Loucy (cell line): ENCODE measurements at regions not wholly inside any gene's neighbourhood (a gene's known extent, or its start where the extent isn't known, plus 50 kb on each side); places are given as distances from the start of the nearest gene placed in this dataset.

Experiments
- EZH2phosphoT487 ChIP-seq: fragments of 200-600 bp; IDR thresholded peaks from 2 replicates; pipeline ENCODE4 v1.6.1; 2018; ENCODE audit warnings: antibody characterized with exemption, mild to moderate bottlenecking, moderate library complexity, borderline replicate concordance
- TF ChIP-seq, protein P1 (sequence below): fragments of 200-600 bp; sonication (generic); conservative IDR thresholded peaks from 2 replicates; pipeline ENCODE4 v1.5.1; 2014; ENCODE audit warnings: mild to moderate bottlenecking, antibody characterized with exemption, low read length

DNA sequence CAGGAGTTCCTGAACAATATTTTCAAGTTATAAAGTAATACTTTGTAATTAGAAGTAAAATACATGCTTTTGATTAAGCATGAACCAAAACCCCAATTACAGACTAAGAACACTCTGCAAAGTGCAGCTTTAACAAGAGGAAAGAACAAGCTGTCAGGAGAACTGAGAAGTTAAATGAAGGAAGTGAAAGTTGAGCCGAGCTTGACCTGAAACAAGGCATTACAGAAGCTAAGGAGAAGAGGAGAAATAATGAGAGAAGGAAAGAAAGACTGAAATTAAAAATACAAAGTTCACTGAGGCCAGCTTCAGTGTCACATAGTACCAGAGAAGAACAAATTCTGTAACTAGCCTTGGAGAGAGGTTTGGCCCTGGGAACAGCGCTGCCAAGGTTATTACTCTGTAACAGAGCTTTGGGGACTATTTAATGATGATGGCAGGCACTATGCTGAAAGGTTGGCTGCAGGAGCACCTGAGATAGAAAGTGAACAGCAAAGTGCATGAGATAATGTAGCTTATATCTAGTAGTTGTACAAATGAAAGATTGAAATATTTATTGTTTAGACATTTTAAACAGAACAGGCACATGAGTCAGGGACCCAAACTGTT is 241.9 kb upstream of the PEX5L start:
- TF ChIP-seq, protein P1, sequence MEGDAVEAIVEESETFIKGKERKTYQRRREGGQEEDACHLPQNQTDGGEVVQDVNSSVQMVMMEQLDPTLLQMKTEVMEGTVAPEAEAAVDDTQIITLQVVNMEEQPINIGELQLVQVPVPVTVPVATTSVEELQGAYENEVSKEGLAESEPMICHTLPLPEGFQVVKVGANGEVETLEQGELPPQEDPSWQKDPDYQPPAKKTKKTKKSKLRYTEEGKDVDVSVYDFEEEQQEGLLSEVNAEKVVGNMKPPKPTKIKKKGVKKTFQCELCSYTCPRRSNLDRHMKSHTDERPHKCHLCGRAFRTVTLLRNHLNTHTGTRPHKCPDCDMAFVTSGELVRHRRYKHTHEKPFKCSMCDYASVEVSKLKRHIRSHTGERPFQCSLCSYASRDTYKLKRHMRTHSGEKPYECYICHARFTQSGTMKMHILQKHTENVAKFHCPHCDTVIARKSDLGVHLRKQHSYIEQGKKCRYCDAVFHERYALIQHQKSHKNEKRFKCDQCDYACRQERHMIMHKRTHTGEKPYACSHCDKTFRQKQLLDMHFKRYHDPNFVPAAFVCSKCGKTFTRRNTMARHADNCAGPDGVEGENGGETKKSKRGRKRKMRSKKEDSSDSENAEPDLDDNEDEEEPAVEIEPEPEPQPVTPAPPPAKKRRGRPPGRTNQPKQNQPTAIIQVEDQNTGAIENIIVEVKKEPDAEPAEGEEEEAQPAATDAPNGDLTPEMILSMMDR = no peak
- TF ChIP-seq EZH2phosphoT487 = no peak
